Fibroblast of upper back skin (primary cell): ENCODE measurements at regions not wholly inside any gene's neighbourhood (a gene's known extent, or its start where the extent isn't known, plus 50 kb on each side); places are given as distances from the start of the nearest gene placed in this dataset.
A peak's percentile ranks its signal among the peaks of the same experiment; 100 is the strongest.
"Not testable (repeated sequence)": the region's sequence is repeated elsewhere in the genome, so short reads cannot be mapped to it uniquely, and the experiment has no call there.

Source experiments
- DNase-seq: peaks from one replicate; pipeline ENCODE4 v3.0.0-alpha.2; 2013

DNA sequence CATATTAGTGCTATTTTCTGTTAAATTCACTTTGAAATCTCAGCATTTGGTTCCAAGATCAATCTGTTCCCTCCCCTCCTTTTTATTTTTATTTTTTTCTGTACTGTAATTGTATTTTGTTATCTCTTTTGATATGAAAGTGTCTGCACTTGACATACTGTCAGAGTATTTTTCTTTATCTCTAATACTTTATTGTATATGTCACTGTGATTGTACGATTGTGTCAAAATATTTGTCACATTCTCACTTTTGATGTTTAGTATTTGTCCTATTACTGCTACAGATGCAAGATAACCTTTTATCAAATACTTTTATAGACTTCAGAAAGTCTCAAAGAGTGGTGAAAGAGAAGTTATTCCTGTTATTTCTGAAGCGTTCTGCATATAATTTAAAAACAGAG is 323.5 kb downstream of the JRKL start:
- no peak for DNase-seq

DNA sequence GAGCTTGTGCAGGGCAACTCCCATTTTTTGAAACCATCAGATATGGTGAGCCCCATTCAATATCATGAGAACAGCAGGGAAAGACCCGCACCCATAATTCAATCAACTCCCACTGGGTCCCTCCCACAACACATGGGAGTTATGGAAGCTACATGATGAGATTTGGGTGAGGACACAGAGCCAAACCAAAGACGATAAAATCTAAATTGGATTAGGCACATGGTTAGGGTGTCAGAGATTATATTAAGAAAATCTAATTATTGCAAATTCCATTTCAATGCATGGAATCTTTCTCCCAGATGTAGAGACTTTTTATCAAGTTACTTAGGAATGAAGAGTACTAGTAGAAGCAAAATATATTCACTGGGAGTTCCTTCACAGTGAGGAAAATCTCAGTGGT is 324.9 kb downstream of the JRKL start:
- no peak for DNase-seq

GRCh38 chr11:96715208-96715607 is 325.4 kb downstream of the JRKL start:
- DNase-seq, result no peak

GRCh38 chr11:96736601-96737000 is 346.8 kb downstream of the JRKL start:
- peak; percentile 22 for DNase-seq

DNA sequence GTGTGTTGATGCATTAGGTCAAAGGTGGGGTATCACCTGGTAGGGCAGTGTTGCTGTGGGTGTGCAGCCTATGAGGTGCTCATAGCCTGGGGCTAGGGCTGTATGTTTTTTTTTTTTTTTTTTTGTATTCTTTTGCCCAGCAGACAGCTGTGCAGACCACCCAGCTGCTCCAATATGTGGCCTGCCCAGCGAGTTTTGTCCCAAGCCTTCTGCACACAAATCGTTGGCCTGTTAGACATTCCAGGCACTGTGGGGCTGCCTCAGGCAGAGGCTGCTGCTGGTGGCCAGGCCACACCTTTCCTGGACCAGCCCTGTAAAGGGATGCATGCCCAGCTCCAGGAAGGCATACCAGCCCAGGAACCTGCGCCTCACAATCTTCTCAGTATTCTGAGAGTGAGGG is 348.5 kb downstream of the JRKL start:
- DNase-seq, result no peak

DNA sequence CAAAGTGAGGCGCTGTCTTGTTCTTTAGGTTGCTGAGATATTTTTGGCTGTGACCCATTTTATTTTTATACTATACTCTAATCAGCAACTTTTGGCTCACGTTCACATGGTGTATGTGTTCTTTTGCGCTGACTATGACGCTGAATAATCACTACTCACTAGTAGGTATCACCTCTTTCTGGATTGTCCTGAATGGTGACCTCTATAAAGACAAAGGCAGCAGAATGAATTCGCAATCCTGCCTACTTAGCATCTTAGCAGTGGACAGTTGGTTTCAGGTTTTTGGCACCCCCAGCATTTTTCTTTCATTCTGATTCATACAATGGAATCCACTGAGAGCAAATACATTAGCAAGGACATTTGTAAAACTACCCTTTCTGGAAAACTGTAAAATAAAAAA is 351.3 kb downstream of the JRKL start:
- DNase-seq, result peak; percentile 27

- no peak for DNase-seq
These were observed 354.9 kb downstream of the JRKL start for GRCh38 chr11:96744697-96745096.

DNA sequence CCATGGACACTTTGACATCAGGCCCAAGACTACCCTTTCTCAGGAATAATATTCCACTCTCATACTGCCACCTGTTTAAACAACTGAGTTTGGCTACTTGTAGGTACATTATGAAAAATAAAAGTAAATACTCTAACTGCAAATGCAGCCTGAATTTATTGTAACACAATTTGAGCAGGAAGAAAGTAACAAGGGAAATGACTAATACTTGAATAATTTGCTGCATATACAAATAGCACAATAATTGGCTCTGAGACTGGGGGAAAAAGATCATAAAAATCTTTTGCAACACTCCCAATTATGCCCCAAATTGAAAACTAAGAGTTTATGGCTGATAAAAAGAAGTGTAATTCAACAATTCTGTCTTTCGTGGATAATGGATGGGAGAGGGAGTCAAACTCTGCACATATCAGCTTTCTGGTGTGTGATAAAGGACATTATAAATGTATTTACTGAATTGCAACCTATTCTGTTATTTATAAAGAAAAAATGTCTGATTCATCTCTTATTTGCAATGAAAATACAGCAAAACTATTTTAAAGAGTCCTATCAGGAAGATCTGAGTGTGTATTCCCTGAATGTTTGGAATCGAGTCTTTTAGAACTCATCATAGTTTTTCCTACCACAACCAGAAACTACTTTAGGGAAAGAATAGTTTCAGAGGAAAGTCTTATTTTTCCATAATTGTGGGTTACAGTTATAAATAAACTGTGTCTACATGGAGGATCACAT is 359.0 kb downstream of the JRKL start:
- peak; percentile 41 for DNase-seq

- DNase-seq, result not testable (repeated sequence)
These were observed 362.0 kb downstream of the JRKL start for GRCh38 chr11:96751807-96752206.

- no peak for DNase-seq
These were observed 362.4 kb downstream of the JRKL start for GRCh38 chr11:96752221-96752620.

DNA sequence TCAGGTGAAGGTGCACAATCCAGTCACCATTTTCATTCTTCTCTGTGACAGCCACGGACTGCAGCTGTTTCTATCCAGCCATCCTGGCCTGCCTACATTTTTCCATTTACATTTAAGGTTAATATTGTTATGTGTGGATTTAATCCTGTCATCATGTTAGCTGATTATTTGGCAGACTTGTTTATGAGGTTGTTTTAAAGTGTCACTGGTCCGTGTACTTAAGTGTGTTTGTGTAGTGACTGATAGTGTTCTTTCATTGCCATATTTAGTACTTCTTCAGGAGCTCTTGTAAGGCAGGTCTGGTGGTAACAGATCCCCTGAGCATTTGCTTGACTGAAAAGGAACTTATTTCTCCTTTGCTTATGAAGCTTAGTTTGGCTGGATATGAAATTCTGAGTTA is 364.2 kb downstream of the JRKL start:
- DNase-seq, result no peak

DNA sequence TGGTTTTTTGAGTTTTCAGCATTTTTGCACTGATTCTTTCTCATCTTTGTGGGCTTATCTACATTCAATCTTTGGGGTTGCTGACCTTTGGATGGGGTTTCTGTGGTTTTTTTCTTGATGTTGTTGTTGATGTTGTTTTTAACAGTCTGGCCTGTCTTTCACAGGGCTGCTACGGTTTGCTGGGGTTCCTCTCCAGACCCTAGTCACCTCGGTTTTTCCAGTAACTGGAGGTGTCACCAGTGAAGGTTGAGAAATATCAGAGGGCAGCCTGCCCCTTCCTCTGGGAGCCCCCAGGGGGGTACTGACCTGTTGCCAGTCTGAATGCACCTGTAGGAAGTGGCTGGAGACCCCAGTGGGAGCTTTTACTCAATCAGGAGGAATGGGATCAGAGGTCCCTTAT is 365.4 kb downstream of the JRKL start:
- no peak for DNase-seq

DNA sequence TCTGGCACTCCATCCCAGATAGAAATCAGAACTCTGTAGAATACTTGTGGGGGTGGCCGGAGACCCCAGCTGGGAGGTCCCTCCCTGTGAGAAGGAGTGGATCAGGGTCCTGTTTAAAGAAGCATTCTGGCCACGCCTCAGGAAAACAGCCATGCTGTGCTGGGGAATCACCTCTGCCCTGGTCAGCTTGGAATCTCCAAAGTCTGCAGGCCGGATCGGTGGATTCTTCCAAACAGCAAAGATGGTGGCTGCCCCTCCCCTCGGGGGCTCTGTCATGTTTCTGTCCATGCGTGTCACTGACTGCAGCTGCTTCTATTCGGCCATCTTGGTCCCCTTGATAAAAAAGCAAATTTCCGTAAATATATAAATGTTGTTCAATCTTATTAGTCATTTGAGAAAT is 365.9 kb downstream of the JRKL start:
- no peak for DNase-seq

- no peak for DNase-seq
These were observed 369.1 kb downstream of the JRKL start for GRCh38 chr11:96758957-96759356.

GRCh38 chr11:96760306-96760705 is 370.5 kb downstream of the JRKL start:
- no peak for DNase-seq

DNA sequence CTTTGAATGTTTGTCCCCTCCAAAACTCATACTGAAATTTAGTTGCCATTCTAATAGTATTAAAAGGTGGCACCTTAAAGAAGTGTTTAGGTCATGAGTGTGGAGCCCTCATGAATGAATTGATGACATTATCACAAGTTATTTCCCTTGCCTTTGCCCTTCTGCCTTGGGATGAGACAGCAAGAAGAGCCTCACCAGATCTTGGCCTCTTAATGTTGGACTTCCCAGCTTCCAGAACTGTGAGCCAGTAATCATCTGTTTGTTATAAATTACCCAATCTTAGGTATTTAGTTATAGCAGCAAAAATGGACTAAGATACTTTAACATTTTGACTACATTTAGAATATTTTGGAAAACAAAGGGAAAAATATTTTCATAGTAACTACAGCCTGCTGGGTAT is 371.0 kb downstream of the JRKL start:
- DNase-seq, result no peak

GRCh38 chr11:96761451-96761850 is 371.6 kb downstream of the JRKL start:
- DNase-seq, result no peak

GRCh38 chr11:96763244-96763643 is 373.4 kb downstream of the JRKL start:
- DNase-seq, result no peak

GRCh38 chr11:96778272-96778671 is 388.5 kb downstream of the JRKL start:
- DNase-seq, result no peak

- no peak for DNase-seq
These were observed 389.2 kb downstream of the JRKL start for GRCh38 chr11:96779030-96779429.

GRCh38 chr11:96781082-96781481 is 391.3 kb downstream of the JRKL start:
- DNase-seq, result no peak

- no peak for DNase-seq
These were observed 392.8 kb downstream of the JRKL start for GRCh38 chr11:96782632-96783031.

- DNase-seq, result no peak
These were observed 393.5 kb downstream of the JRKL start for GRCh38 chr11:96783311-96783710.

DNA sequence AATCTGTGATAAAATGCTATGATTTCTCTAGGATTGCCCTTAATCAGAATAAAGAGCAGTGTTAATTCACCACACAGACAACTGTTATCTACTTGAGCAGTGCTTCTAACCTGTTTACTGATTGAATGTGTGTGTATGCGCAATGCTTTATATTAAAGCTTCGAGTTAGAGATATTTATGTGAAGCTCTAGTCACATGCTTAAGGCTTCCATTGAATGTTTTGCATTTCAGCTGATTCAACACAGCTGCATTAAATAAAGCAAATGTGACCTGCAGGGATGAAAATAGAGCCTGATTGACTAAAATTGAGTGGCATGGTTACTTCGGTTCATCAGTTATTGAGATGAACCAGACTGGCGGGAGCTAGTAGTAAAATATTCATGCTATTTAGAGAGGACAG is 395.3 kb downstream of the JRKL start:
- DNase-seq, result no peak

GRCh38 chr11:96794152-96794551 is 404.3 kb downstream of the JRKL start:
- DNase-seq, result no peak
